ENCODE measurements at regions not wholly inside any gene's neighbourhood (a gene's known extent, or its start where the extent isn't known, plus 50 kb on each side); places are given as distances from the start of the nearest gene placed in this dataset.

DNA sequence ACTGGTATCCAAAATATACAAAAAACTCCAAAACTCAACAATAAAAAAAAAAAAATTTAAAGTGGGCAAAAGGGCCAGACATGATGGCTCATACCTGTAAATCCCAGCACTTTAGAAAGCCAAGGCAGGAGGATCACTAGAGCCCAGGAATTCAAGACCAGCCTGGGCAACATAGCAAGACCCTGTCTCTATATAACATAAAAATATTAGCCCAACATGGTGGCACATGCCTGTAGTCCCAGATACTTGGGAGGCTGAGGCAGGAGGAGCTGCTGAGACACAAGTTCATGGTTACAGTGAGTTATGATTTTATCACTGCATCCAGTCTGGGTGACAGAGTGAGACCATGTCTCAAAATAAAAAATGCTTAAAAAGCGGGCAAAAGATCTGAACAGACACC is 121.0 kb upstream of the BEND6 start:
- peaks cover 1 to 8% of the 10 kb centered on the region in 2 donors for H3K4me1 ChIP-seq (ENCODE audit: control insufficient read depth in 1 of 2, insufficient read depth in 2 of 2, low read length in 2 of 2)
- no peaks in the 10 kb centered on the region for H4K20me1 ChIP-seq (ENCODE audit: insufficient read depth, low read length)
- H3K4me3 Mint-ChIP-seq = no peak overlapping the region
- H3K9me3 Mint-ChIP-seq = no peaks in the 10 kb centered on the region
- 100% methylated on average over 1 of the region's 1 CpG for WGBS (ENCODE audit: insufficient coverage)
- no peaks in the 10 kb centered on the region for H3K79me2 ChIP-seq (ENCODE audit: insufficient read depth, low read length)
- intact Hi-C loops (cut with micrococcal nuclease) = no loop called here
- H3K4me2 ChIP-seq (replicated peaks; ENCODE audit: extremely low read depth, low read length, poor library complexity, severe bottlenecking) = no peak overlapping the region
- no peak overlapping the region for H3K27ac ChIP-seq (ENCODE audit: low read depth in 1 of 2, low read length in 2 of 2)
- H3K27ac Mint-ChIP-seq = no peak overlapping the region
- no peak overlapping the region for H2AFZ ChIP-seq (ENCODE audit: insufficient read depth, low read depth, low read length, poor library complexity, severe bottlenecking)
- no peak for TF ChIP-seq CTCF (IDR thresholded peaks at IDR 0.05)
- no peaks in the 10 kb centered on the region for H3K27me3 Mint-ChIP-seq (ENCODE audit: low read depth in 3 of 3)
- no peak for DNase-seq
- H3K36me3 Mint-ChIP-seq = no peaks in the 10 kb centered on the region
- H3K4me1 Mint-ChIP-seq = peaks cover 8% of the 10 kb centered on the region
- H3K9me3 ChIP-seq (replicated peaks in 1 of 2; ENCODE audit: control insufficient read depth in 1 of 2, insufficient read depth in 1 of 2, low read length in 2 of 2) = no peaks in the 10 kb centered on the region
- H3K9ac ChIP-seq (ENCODE audit: insufficient read depth, low read length, poor library complexity, severe bottlenecking) = no peak overlapping the region
- no peaks in the 10 kb centered on the region for H3K27me3 ChIP-seq (ENCODE audit: control insufficient read depth in 2 of 2, insufficient read depth in 2 of 2, low read length in 2 of 2)
- no peaks in the 10 kb centered on the region for H3K36me3 ChIP-seq (replicated peaks in 1 of 2; ENCODE audit: control insufficient read depth in 1 of 2, insufficient read depth in 2 of 2, low read length in 2 of 2)
- H3K4me3 ChIP-seq (replicated peaks in 1 of 3; ENCODE audit: low read depth in 2 of 3, low read length in 3 of 3) = no peak overlapping the region

- Mint-ChIP-seq H3K4me3 (no peak overlapping the region), H3K27me3 (ENCODE audit: low read depth in 3 of 3) (no peaks in the 10 kb centered on the region), H3K36me3 (no peaks in the 10 kb centered on the region), H3K4me1 (peaks cover 2% of the 10 kb centered on the region), H3K9me3 (no peaks in the 10 kb centered on the region), H3K27ac (no peak overlapping the region)
- no peak for DNase-seq
- WGBS (ENCODE audit: insufficient coverage) = no CpG with 5 or more reads among the region's 3 CpGs
- no peak overlapping the region for H3K9ac ChIP-seq (ENCODE audit: insufficient read depth, low read length, poor library complexity, severe bottlenecking)
- no peak overlapping the region for H3K27ac ChIP-seq (ENCODE audit: low read depth in 1 of 2, low read length in 2 of 2)
- H3K9me3 ChIP-seq (replicated peaks in 1 of 2; ENCODE audit: control insufficient read depth in 1 of 2, insufficient read depth in 1 of 2, low read length in 2 of 2) = no peaks in the 10 kb centered on the region
- no peaks in the 10 kb centered on the region for H3K27me3 ChIP-seq (ENCODE audit: control insufficient read depth in 2 of 2, insufficient read depth in 2 of 2, low read length in 2 of 2)
- intact Hi-C loops (cut with micrococcal nuclease) = no loop called here
- H3K4me1 ChIP-seq (ENCODE audit: control insufficient read depth in 1 of 2, insufficient read depth in 2 of 2, low read length in 2 of 2) = peaks cover 0 to 2% of the 10 kb centered on the region in 2 donors
- H3K4me3 ChIP-seq (replicated peaks in 1 of 3; ENCODE audit: low read depth in 2 of 3, low read length in 3 of 3) = no peak overlapping the region
- no peaks in the 10 kb centered on the region for H4K20me1 ChIP-seq (ENCODE audit: insufficient read depth, low read length)
- H3K36me3 ChIP-seq (replicated peaks in 1 of 2; ENCODE audit: control insufficient read depth in 1 of 2, insufficient read depth in 2 of 2, low read length in 2 of 2) = no peaks in the 10 kb centered on the region
- no peaks in the 10 kb centered on the region for H3K79me2 ChIP-seq (ENCODE audit: insufficient read depth, low read length)
- H2AFZ ChIP-seq (ENCODE audit: insufficient read depth, low read depth, low read length, poor library complexity, severe bottlenecking) = no peak overlapping the region
- H3K4me2 ChIP-seq (replicated peaks; ENCODE audit: extremely low read depth, low read length, poor library complexity, severe bottlenecking) = no peak overlapping the region
- no peak for TF ChIP-seq CTCF (IDR thresholded peaks at IDR 0.05)
These were observed 121.6 kb upstream of the BEND6 start for GRCh38 chr6:56833127-56833791.
